Skin epidermis (tissue), 12 donors: ENCODE measurements at regions not wholly inside any gene's neighbourhood (a gene's known extent, or its start where the extent isn't known, plus 50 kb on each side); places are given as distances from the start of the nearest gene placed in this dataset.

Source experiments
- H3K27ac ChIP-seq, 21 experiments: fragments of 200-600 bp; sonication (generic) in 11 of 21; one replicate each; pipeline ENCODE4 v1.5.0; 2020; ENCODE audit warnings: mild to moderate bottlenecking in 3 of 21, inconsistent platforms in 2 of 21, moderate library complexity in 2 of 21
- H3K4me3 ChIP-seq, 7 experiments: fragments of 200-600 bp; sonication (generic) in 2 of 7; one replicate each; pipeline ENCODE4 v1.5.0; 2020; ENCODE audit warnings: inconsistent platforms in 2 of 7, mild to moderate bottlenecking in 2 of 7, moderate library complexity in 1 of 7

- Histone ChIP-seq H3K27ac (no peak overlapping the region), H3K4me3 (no peak overlapping the region)
Measured at GRCh38 chr5:2265341-2265740, 382.6 kb upstream of the IRX4 start.

DNA sequence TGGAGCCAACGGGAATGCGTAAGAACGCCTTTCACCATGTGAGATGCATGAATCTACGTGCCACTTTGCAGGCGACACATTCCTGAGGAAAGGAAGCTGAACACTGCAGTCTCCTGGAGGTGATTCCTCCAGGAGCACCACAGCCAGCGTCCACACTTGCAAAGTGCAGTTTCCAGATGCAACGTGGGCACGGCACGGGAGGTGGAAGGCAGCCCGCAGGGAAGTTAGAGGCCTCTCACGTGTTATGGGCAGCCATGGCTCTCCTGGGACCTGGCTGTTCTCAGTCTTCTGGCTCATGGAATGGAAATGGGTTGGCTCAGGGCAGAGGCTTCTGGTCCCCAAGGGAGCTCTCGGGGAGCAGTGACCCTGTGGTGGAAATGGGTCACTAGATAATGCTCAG, 381.0 kb upstream of the IRX4 start:
- no peak overlapping the region for H3K27ac ChIP-seq
- no peak overlapping the region for H3K4me3 ChIP-seq

DNA sequence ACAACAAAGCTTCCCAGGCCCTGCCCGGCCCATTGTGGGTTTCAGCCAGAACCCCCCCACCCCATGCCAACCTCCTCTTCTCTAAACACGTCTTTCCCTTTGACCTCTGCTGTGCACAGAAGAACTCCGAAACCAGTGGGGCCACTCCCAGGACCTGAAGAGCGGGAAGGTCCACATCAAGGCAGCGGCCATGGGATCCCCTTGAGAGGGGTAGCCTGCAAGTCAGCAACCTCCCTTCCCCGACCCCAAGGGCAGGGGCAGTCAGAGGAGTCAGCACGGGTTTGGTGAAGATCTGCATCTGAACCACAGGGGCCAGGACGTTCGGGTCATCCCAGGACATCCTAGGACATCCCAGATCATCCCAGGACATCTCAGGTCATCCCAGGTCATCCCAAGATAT, 379.9 kb upstream of the IRX4 start:
- no peak overlapping the region for H3K4me3 ChIP-seq
- no peak overlapping the region for H3K27ac ChIP-seq

DNA sequence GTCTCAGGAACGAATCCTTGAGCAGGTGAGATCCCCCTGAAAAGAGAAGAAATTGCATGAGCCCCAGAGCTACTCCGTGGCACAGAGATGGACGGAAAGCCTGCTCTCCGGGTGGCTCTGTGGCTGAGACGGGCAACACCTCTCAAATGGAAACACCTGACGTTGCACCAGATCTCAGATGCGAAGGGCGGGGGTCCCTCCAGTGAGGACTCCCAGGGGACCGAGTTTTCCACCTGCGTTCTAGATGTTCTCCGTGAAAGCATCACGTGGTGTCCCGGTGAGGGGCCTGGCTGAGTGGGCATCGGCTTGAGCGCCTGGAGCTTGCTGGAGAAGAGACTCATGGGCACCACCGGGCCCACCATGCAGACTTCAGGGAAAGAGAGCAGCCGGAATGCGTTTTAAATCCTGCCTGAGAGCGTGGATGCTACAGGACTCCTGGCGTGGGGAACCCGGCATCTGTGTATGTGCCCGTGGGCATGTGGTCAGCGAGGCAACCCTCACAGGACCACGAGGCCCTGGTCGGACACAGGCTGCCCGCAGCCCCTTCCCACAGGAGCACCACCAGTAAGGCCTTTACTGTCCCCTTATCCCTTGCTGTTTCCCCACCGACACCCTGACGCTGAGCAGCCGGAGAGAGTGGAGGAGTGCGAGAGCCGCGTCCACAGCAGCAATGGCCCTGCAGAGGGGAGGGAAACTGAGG, 378.4 kb upstream of the IRX4 start:
- H3K4me3 ChIP-seq, result no peak overlapping the region
- H3K27ac ChIP-seq, result no peak overlapping the region

GRCh38 chr5:2260211-2261003, 377.7 kb upstream of the IRX4 start:
- no peak overlapping the region for H3K27ac ChIP-seq
- no peak overlapping the region for H3K4me3 ChIP-seq

- H3K4me3 ChIP-seq, result no peak overlapping the region
- no peak overlapping the region for H3K27ac ChIP-seq
Measured at GRCh38 chr5:2259494-2260107, 376.9 kb upstream of the IRX4 start.

GRCh38 chr5:2258861-2259260, 376.1 kb upstream of the IRX4 start:
- no peak overlapping the region for H3K4me3 ChIP-seq

GRCh38 chr5:2257326-2258244, 374.9 kb upstream of the IRX4 start:
- Histone ChIP-seq H3K27ac (no peak overlapping the region), H3K4me3 (no peak overlapping the region)

More at GRCh38 chr5:2258861-2259260, 376.1 kb upstream of the IRX4 start:
- no peak overlapping the region for H3K27ac ChIP-seq

GRCh38 chr5:2256691-2257280, 374.1 kb upstream of the IRX4 start:
- H3K27ac ChIP-seq, result no peak overlapping the region

DNA sequence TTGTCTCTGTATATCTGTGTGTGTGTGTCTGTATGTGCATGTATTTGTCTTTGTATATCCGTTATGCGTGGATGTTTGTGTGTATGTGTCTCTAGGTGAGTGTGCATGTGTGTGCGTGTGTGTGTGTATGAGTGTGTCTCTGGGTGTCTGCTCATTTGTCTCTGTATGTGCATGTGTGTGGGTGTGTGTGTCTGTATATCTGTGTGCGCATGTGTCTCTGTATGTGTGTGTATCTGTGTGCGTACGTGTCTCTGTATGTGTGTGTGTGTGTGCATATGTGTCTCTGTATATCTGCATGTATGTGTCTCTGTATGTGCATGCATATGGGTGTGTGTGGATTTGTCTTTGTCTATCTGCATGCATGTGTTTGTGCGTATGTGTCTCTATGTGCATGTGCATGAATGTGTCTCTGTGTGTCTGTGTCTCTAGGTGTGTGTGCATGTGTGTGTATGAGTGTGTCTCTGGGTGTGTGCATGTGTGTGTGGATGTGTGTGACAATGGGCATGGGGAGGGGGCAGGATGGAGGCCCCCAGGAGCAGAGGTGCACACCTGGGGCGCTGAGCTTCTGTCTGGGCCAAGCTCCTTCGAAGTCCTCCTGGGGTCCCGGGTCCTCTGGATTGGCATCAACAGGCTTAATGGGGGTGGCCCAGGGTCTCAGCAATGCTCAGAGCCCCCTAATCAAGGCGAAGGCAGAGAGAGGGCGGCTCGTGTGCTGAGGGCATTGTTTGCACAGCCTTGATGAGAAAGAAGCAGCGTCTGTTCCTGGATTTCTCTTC, 373.4 kb upstream of the IRX4 start:
- Histone ChIP-seq H3K27ac (no peak overlapping the region), H3K4me3 (no peak overlapping the region)

More at GRCh38 chr5:2256691-2257280, 374.1 kb upstream of the IRX4 start:
- H3K4me3 ChIP-seq, result no peak overlapping the region

GRCh38 chr5:2254880-2255750, 372.4 kb upstream of the IRX4 start:
- H3K4me3 ChIP-seq, result no peak overlapping the region
- H3K27ac ChIP-seq, result no peak overlapping the region

DNA sequence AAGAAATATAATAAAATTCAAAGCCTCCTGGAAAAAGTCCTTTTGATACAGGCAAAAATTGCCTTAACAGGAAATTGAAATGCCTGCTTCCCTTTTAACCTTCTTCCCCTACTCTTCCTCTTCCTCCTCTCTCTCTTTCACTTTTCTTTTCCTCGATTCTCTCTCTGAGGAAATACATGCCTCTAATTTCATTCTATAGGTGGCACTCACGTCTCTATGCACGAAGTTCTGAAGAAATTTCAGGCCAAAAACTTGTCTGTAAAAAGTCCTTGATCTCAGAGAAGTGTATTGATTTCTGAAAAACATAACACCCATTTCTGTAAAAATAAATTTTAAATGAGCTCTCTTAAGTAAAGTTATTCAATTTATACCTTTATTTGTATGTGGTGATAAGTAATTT, 371.7 kb upstream of the IRX4 start:
- Histone ChIP-seq H3K4me3 (no peak overlapping the region), H3K27ac (no peak overlapping the region)

GRCh38 chr5:2253040-2253975, 370.6 kb upstream of the IRX4 start:
- H3K27ac ChIP-seq, result no peak overlapping the region
- no peak overlapping the region for H3K4me3 ChIP-seq

GRCh38 chr5:2251751-2252150, 369.0 kb upstream of the IRX4 start:
- Histone ChIP-seq H3K27ac (no peak overlapping the region), H3K4me3 (no peak overlapping the region)

GRCh38 chr5:2251298-2251697, 368.6 kb upstream of the IRX4 start:
- no peak overlapping the region for H3K27ac ChIP-seq
- no peak overlapping the region for H3K4me3 ChIP-seq

DNA sequence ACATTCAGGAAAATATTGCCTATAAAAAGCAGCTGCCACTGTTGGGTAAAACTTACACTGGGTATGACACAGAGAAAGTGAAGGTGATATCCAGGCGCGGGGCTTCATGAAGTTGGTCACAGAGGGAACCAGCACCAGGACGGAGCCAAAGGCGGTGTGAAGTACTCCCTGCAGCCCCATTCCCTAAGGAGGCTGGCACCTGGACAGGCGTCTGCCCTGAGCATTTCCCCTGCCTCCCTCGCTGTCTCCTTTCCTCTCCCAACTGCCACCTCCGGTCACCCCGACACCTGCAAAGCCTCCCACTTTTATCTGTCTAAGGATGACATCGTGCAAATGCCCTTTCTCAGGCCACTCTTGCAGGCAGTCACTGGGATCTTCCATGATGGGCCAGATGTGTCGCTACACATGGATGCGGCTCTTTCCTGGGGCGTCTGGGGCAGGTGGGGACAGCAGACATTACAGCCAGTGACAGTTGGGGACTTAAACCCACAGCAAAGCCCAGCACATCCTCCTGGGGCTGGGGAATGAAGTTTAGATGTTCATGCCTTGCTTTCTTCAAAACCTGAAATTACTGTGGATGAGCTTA, 367.7 kb upstream of the IRX4 start:
- no peak overlapping the region for H3K27ac ChIP-seq
- H3K4me3 ChIP-seq, result no peak overlapping the region
